ENCODE measurements at regions not wholly inside any gene's neighbourhood (a gene's known extent, or its start where the extent isn't known, plus 50 kb on each side); places are given as distances from the start of the nearest gene placed in this dataset.
A peak's percentile ranks its signal among the peaks of the same experiment; 100 is the strongest.

- H3K27me3 ChIP-seq (ENCODE audit: control insufficient read depth in 1 of 2, insufficient read depth in 2 of 2, low read length in 2 of 2), result peaks cover 0 to 3% of the 10 kb centered on the region in 2 experiments
- DNase-seq (no peak), ATAC-seq (ENCODE audit: poor library complexity) (no peak)
- Mint-ChIP-seq H3K27me3 (peaks cover 14% of the 10 kb centered on the region), H3K4me3 (no peak overlapping the region), H3K4me1 (ENCODE audit: low read depth) (no peaks in the 10 kb centered on the region), H3K9me3 (no peaks in the 10 kb centered on the region), H3K27ac (no peak overlapping the region), H3K36me3 (ENCODE audit: low read depth) (no peaks in the 10 kb centered on the region)
- H3K4me1 ChIP-seq (ENCODE audit: insufficient read depth, low read length), result no peaks in the 10 kb centered on the region
- ChIA-PET POLR2A (no interaction called here), CTCF (no interaction called here)
- intact Hi-C loops (cut with DNase I, micrococcal nuclease), result no loop called here
- TF ChIP-seq CTCF (IDR thresholded peaks at IDR 0.05), result no peak
- no peaks in the 10 kb centered on the region for H3K36me3 ChIP-seq (ENCODE audit: insufficient read depth, low read length)
- no peak overlapping the region for H3K4me3 ChIP-seq (ENCODE audit: low read length)
- H3K27ac ChIP-seq (ENCODE audit: low read depth in 1 of 2, low read length in 2 of 2), result no peak overlapping the region
- H3K9me3 ChIP-seq (ENCODE audit: control insufficient read depth in 1 of 2, insufficient read depth in 1 of 2, low read length in 2 of 2), result no peaks in the 10 kb centered on the region
These were observed 236.9 kb upstream of the PRKX start for GRCh38 chrX:3950373-3950772.

GRCh38 chrX:3943965-3944364 lies 230.5 kb upstream of the PRKX start:
- Mint-ChIP-seq H3K27ac (no peak overlapping the region), H3K4me1 (ENCODE audit: low read depth) (no peaks in the 10 kb centered on the region), H3K4me3 (no peak overlapping the region), H3K9me3 (no peaks in the 10 kb centered on the region), H3K36me3 (ENCODE audit: low read depth) (no peaks in the 10 kb centered on the region), H3K27me3 (peaks cover 19% of the 10 kb centered on the region)
- Histone ChIP-seq H3K27me3 (ENCODE audit: control insufficient read depth in 1 of 2, insufficient read depth in 2 of 2, low read length in 2 of 2) (no peaks in the 10 kb centered on the region), H3K27ac (ENCODE audit: low read depth in 1 of 2, low read length in 2 of 2) (no peak overlapping the region), H3K4me3 (ENCODE audit: low read length) (no peak overlapping the region), H3K36me3 (ENCODE audit: insufficient read depth, low read length) (no peaks in the 10 kb centered on the region), H3K9me3 (ENCODE audit: control insufficient read depth in 1 of 2, insufficient read depth in 1 of 2, low read length in 2 of 2) (no peaks in the 10 kb centered on the region), H3K4me1 (ENCODE audit: insufficient read depth, low read length) (no peaks in the 10 kb centered on the region)
- DNase-seq (no peak), ATAC-seq (ENCODE audit: poor library complexity) (no peak)
- ChIA-PET CTCF (no interaction called here), POLR2A (no interaction called here)
- intact Hi-C loops (cut with DNase I, micrococcal nuclease), result no loop called here
- TF ChIP-seq CTCF (IDR thresholded peaks at IDR 0.05), result no peak

GRCh38 chrX:3940000-3940610 lies 226.7 kb upstream of the PRKX start:
- POLR2A ChIA-PET, result no interaction called here
- ATAC-seq (ENCODE audit: poor library complexity) (no peak), DNase-seq (peak in 3 of 14 experiments; percentile 4 to 18 (median 16))
- Histone ChIP-seq H3K4me3 (ENCODE audit: low read length) (no peak overlapping the region), H3K9me3 (ENCODE audit: control insufficient read depth in 1 of 2, insufficient read depth in 1 of 2, low read length in 2 of 2) (no peaks in the 10 kb centered on the region), H3K27ac (ENCODE audit: low read depth in 1 of 2, low read length in 2 of 2) (no peak overlapping the region), H3K27me3 (ENCODE audit: control insufficient read depth in 1 of 2, insufficient read depth in 2 of 2, low read length in 2 of 2) (no peaks in the 10 kb centered on the region), H3K36me3 (ENCODE audit: insufficient read depth, low read length) (no peaks in the 10 kb centered on the region), H3K4me1 (ENCODE audit: insufficient read depth, low read length) (no peaks in the 10 kb centered on the region)
- Mint-ChIP-seq H3K27ac (no peak overlapping the region), H3K4me1 (ENCODE audit: low read depth) (no peaks in the 10 kb centered on the region), H3K27me3 (peaks cover 7% of the 10 kb centered on the region), H3K9me3 (no peaks in the 10 kb centered on the region), H3K36me3 (ENCODE audit: low read depth) (no peaks in the 10 kb centered on the region), H3K4me3 (no peak overlapping the region)
- intact Hi-C loops (cut with DNase I, micrococcal nuclease), result no loop called here
- CTCF ChIA-PET, result no interaction called here
- TF ChIP-seq CTCF (IDR thresholded peaks at IDR 0.05), result peak; percentile 18

Data from CD4-positive, alpha-beta T cell (primary cell).